Adipose tissue (tissue), 3 donors: ENCODE measurements at regions not wholly inside any gene's neighbourhood (a gene's known extent, or its start where the extent isn't known, plus 50 kb on each side); places are given as distances from the start of the nearest gene placed in this dataset.
A peak's percentile ranks its signal among the peaks of the same experiment; 100 is the strongest.

ENCODE experiments used
- H3K27ac ChIP-seq: one replicate; pipeline ENCODE4 v1.5.1; 2013; ENCODE audit warnings: low read depth, low read length
- WGBS, 3 donors: extraction: QIAGEN DNeasy Blood & Tissue Kit; methylation state at CpG; one replicate each; pipeline ENCODE4 v1.1.7; 2013; 5-methylcytosine and 5-hydroxymethylcytosine counted together
- donor health status: healthy with polysubstance abuse.
- donor health status: Bipolar disorder and iron deficiency.
- donor health status: healthy.

DNA sequence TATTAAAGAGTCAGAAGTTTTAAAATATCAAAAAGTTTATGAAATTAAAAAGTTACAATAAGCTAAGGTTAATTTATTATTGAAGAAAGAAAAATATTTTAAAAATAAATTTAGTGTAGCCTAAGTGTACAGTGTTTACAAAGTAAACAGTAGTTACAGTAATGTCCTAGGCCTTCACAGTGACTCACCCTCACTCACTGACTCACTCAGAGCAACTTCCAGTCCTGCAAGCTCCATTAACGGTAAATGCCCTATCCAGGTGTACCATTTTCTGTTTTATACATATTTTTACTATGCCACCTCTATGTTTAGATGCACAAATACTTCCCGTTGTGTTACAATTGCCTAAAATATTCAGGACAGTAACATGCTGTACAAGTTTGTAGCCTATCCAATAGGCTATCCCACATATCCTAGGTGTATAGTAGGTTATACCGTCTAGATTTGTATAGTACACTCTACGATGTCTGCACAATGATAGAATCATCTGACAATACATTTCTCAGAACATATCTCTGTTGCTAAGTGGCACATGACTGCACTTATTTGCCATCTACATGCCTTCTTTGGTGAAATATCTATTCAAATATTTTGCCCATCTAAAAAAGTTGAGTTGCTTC is 67.2 kb upstream of the WSB1 start:
- WGBS, 3 donors = 78 to 86% (median 81%) methylated on average over 4 of the region's 4 CpGs
- H3K27ac ChIP-seq = no peak overlapping the region

DNA sequence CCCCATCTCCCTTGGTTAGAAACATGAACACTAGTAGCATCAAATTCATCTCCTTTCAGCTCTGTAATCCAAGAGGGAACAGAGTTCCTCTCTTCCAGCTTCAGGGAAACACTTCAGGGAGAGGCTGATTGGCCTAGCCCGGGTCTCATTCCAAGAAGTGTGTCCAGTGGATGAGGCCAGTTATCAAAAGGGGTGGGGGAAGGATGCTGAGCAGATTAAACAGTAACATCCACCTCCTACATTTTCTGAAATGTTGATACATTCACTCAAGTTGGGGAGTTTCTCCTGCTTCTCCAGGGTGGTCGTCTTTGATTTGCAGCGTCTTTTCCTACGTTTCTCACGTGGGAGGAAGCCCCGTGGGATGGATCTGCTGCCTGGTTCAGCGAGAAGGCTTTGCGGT is 62.9 kb upstream of the WSB1 start:
- WGBS, 3 donors = 57 to 85% (median 64%) methylated on average over 8 of the region's 8 CpGs
- no peak overlapping the region for H3K27ac ChIP-seq

DNA sequence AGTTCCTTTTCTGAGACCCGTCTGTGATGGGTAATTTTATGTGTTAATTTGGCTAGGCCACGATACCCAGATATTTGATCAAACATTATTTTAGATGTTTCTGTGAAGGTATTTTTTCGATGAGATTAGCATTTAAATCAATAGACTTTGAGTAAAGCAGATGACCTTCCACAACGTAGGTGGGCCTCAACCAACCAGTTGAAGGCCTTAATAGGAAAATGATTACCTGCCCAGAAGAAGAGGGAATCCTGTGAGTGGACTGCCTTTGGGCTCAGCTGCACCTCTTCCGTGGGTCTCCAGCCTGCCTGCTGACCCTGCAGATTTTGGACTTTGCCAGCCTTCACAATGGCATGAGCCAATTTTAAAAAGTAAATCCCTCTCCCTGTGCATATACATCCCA is 61.6 kb upstream of the WSB1 start:
- WGBS, 3 donors = 85 to 94% (median 93%) methylated on average over 5 of the region's 5 CpGs
- no peak overlapping the region for H3K27ac ChIP-seq

DNA sequence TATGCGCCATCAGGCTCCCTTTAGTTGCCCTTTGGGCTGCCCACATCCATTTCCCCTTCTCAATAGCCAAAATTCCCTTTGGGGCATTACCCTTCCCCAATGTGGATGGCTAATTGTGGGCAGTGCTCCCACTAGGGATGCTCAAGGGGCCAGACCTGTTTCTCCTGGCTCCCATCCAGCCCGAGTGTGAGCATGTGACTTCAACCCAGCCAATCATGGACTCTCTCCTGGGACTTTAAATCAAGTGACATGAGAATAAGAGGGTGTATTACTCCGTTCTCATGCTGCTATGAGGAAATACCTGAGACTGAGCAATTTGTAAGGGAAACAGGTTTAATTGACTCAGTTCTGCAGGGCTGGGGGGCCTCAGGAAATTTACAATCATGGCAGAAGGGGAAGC is 60.9 kb upstream of the WSB1 start:
- 66 to 85% (median 70%) methylated on average over 3 of the region's 3 CpGs for WGBS, 3 donors
- no peak overlapping the region for H3K27ac ChIP-seq

DNA sequence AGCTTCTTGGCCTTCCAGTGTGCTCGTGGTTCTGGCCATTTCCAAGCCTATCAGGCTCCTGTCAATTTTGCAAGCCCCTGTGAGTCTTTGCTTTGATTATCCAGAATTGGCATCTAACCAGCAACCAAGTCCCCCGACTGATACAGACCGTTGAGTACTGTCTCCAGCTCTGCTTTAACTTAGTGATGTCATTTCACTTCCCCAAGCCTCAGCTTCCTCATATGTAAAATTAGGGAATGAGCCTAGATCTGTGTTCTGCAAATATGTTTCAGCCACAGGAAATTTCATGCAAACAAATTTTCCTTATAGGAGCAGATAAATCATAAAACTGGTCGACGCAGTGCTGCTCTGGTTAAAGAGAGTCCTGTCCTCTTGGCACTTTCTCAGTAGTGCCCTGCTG is 60.1 kb upstream of the WSB1 start:
- 47 to 64% (median 53%) methylated on average over 5 of the region's 5 CpGs for WGBS, 3 donors
- H3K27ac ChIP-seq = no peak overlapping the region

DNA sequence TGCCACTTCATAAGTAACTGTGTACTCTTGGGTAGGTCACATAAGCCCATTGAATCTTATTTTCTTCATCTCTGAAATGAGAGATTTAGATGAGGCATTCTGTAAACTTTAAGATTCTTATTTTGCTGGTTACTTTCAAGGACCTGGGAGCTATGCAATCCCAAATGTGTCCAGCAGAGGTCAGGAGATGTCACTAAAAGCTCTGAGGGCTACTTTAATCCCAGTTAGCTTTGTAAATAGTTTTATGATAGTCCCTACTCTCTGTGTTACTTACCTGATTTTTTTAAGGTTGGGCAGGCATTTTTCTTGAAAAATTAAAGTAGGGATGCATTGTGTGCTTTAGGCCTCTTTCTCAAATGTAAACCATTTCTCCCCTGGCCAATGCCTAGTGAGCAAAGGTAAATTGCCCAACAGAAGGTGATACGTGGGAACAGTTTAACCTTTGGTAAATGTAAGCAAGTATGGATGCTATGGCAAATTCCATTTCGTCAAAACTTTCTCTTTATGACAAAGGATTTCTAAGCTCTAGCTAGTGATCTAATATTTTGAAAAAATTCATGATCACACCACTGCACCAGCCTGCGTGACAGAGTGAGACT is 57.1 kb upstream of the WSB1 start:
- no peak overlapping the region for H3K27ac ChIP-seq
- WGBS, 3 donors = 56 to 59% (median 57%) methylated on average over 3 of the region's 3 CpGs

DNA sequence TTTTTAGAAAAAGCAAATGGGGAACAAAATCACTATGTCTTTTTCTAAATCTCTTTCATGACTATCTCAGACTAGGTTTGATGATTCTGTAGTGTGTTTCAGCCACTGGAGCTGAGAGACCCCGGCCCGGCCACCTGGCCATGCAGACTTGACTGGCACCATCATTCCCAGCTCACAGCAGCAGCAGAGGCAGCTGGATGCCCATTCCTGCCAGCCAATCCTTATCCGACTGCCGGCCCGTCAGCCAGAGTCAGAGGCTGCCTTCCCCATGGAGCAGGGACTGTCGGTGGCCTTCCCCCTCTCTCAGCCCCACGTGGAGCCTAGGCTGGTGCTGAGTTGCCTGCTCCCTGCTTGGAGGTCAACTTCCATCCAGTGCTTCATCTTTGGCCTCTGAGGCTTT is 56.0 kb upstream of the WSB1 start:
- H3K27ac ChIP-seq = no peak overlapping the region
- WGBS, 3 donors = 90 to 93% (median 92%) methylated on average over 7 of the region's 7 CpGs

DNA sequence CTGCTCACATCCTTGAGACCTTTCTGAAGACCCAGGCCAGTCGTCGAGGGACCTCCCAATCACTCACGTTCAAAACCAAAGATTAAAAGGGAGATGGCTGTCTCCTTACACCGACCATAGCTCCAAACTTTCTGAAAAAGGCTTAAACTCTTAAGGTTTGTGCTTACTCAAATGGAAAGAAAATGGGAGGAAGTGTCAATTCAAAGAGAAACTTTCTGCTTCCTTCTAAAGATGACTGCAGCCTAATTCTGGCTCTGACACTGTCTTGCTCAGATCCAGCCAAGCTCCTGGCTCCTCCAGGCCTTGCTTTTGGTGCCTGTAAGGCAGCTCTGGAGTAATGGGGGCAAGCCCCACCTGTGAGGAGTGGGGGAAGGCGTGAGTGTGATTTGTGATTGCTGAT is 54.9 kb upstream of the WSB1 start:
- no peak overlapping the region for H3K27ac ChIP-seq
- 75 to 76% (median 75%) methylated on average over 5 of the region's 5 CpGs for WGBS, 3 donors

DNA sequence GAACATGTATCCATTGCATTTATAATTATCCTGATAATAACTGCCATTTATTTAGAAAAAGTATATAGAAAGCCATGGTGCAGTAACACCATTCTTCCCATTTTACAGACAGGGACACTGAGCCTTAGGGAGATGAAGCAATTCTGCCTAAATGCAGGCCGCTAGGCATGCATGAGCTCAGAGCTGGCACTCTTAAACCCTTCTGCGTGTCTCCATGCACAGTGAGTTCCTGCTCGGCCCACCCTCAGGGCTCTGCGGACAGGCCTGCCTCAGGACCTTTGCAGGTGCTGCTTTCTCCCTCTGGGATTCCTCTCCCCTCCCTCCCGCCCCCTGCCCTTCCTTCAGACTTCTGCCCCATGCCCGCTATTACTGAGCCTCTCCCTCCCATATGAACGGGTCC is 54.3 kb upstream of the WSB1 start:
- H3K27ac ChIP-seq = no peak overlapping the region
- 85 to 89% (median 89%) methylated on average over 7 of the region's 7 CpGs for WGBS, 3 donors

DNA sequence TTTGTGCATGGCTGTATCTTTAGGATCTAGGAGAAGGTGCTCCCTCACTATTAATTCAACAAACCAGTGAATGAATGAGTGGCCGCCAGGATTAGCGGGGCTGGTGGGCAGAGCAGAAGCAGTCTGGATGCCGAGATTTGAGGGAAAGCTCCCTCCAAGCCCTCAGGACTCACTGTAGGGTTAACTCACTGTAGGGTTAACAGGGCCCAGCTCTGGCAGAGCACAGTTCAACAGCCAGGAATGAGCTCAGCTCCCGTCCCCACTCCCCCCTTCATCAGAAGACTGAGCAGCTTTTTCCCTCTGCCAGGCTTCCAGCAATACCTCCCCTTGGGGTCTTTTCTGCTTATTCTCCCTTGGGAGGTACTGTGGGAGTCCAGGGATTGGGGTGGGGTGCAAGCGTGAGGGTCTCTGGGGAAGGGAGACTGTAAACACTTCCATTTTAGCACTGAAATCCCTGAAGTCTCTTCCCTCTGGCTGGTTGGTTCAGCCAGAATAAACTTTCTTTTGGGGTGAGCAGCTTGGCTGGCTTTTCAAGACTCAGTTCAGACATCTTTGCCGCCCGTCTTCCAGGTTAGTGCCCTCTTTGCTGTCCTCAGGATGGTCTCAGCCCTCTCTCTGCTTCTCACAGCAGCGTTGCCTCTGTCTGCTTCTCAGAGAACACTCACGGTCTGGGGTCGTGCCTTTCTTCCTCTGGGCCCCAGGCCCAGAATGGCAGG is 53.7 kb upstream of the WSB1 start:
- no peak overlapping the region for H3K27ac ChIP-seq
- 74 to 79% (median 79%) methylated on average over 10 of the region's 10 CpGs for whole genome bisulfite sequencing, 3 donors

DNA sequence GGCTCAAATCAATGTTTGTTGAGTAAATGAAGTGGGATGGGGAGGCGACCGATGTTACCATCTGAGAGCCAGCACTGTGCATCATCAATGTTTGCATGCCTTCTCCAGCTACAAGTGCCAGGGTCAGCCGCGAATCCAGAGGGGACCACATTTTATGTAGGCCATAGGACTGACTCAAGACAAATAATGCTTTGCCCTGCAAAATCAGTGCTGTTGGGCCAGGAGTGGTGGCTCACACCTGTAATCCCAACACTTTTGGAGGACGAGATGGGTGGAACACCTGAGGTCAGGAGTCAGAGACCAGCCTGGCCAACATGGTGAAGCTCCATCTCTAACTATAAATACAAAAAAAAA is 53.1 kb upstream of the WSB1 start:
- WGBS, 3 donors = 70 to 85% (median 84%) methylated on average over 5 of the region's 5 CpGs
- no peak overlapping the region for H3K27ac ChIP-seq

DNA sequence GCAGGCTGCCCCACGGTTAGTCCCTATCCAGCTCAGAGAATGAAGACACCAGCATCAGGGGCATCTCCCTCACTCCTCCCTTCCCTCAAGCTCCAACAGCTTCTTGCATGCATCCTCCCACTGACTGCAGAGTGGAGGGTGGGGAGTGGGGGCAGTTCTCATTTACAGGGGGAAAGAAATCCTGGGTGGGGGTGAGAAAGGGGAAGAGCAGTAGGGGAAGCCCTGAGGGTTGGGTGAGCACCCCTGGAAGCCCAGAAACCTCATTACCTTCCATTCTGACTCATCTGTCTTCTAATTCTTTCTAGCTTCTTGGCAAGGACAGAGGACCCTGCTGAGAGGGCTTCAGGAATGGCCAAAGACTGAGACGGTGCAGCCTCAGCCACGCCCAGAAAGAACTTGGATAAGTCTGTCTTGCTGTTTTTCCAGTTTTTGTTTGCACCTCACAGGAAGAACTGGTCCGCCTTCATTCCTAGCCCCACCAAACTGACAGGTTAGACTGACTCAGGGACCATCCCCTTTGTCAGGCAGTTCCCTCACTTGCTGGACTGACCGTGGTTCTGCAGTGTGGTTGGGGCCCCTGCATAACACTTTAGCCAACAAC is 52.5 kb upstream of the WSB1 start:
- 45 to 58% (median 49%) methylated on average over 5 of the region's 5 CpGs for WGBS, 3 donors
- H3K27ac ChIP-seq = no peak overlapping the region

DNA sequence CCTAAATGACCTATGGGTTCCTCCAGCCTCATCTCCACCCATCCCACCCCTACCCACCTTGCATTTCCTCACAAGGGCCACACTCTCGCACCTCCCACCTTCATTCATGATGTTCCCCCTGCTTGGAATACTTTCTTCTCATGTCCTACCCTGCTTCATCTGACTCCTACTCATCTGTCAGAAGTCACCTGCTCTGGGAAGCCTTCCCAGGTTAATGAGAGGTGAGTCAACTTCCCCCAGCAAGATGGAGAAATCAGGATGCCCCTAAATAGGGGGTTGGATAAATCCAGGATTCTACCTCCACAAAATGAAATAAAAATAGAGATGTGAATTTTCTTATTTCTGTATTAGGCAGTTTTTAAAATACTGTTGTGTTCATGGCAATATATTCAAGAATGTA is 51.0 kb upstream of the WSB1 start:
- H3K27ac ChIP-seq = no peak overlapping the region
- 76 to 87% (median 84%) methylated on average over 1 of the region's 1 CpG for WGBS, 3 donors

DNA sequence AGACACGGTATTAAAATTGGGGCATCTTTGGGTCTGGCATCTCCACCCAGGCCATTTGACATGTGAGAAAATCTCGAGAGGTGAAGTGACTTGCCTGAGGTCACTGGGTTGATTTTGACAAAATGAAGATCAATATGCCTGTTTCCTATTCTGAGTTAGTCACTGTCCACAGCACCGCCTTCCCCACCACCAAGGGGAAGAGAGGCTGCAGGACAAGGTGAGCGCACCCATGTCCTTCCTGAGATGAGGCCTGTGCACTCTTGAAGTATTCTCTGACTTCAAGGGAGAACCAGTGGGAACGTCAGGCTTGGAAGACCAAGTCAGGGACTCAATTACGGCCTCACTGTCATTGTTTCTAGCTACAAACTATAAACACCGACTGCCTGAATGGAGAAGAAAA is 49.9 kb upstream of the WSB1 start:
- 82 to 87% (median 82%) methylated on average over 7 of the region's 7 CpGs for WGBS, 3 donors
- H3K27ac ChIP-seq = peak overlapping the region; percentile 82
